Lower lobe of right lung (tissue), 2 donors: ENCODE measurements at regions not wholly inside any gene's neighbourhood (a gene's known extent, or its start where the extent isn't known, plus 50 kb on each side); places are given as distances from the start of the nearest gene placed in this dataset.

Experiments used
- ATAC-seq, 2 donors: fragments of 200-7000 bp; cut with Tn5 transposase; one replicate each; pipeline ENCODE4 v1.9.1; 2020 to 2022; ENCODE audit warnings: mild to moderate bottlenecking in 2 of 2, moderate library complexity in 2 of 2
- DNase-seq: peaks from one replicate; pipeline ENCODE4 v3.0.0-alpha.2; 2020
- H3K27ac ChIP-seq: fragments of 200-600 bp; one replicate; pipeline ENCODE4 v1.8.0; 2022
- H3K27me3 ChIP-seq: fragments of 200-600 bp; one replicate; pipeline ENCODE4 v1.8.0; 2022; ENCODE audit warnings: low read depth
- H3K36me3 ChIP-seq: fragments of 200-600 bp; one replicate; pipeline ENCODE4 v1.8.0; 2022; ENCODE audit warnings: mild to moderate bottlenecking
- H3K4me1 ChIP-seq: fragments of 200-600 bp; one replicate; pipeline ENCODE4 v1.8.0; 2022
- H3K4me3 ChIP-seq: fragments of 200-600 bp; one replicate; pipeline ENCODE4 v1.8.0; 2022; ENCODE audit warnings: mild to moderate bottlenecking
- H3K9me3 ChIP-seq: fragments of 200-600 bp; one replicate; pipeline ENCODE4 v1.8.0; 2022
- intact Hi-C: fragments of 100-400 bp; cut with DNase I; formaldehyde crosslinking; loops from one replicate; pipeline ENCODE4 v1.11.0; 2022
- TF ChIP-seq, protein P1 (sequence below): fragments of 200-600 bp; IDR thresholded peaks from one replicate; pipeline ENCODE4 v1.8.0; 2022; ENCODE audit warnings: antibody characterized with exemption, mild to moderate bottlenecking
- donor health status: DM: no; HTN: yes; CAD: no; lungs with severe emphysema.

DNA sequence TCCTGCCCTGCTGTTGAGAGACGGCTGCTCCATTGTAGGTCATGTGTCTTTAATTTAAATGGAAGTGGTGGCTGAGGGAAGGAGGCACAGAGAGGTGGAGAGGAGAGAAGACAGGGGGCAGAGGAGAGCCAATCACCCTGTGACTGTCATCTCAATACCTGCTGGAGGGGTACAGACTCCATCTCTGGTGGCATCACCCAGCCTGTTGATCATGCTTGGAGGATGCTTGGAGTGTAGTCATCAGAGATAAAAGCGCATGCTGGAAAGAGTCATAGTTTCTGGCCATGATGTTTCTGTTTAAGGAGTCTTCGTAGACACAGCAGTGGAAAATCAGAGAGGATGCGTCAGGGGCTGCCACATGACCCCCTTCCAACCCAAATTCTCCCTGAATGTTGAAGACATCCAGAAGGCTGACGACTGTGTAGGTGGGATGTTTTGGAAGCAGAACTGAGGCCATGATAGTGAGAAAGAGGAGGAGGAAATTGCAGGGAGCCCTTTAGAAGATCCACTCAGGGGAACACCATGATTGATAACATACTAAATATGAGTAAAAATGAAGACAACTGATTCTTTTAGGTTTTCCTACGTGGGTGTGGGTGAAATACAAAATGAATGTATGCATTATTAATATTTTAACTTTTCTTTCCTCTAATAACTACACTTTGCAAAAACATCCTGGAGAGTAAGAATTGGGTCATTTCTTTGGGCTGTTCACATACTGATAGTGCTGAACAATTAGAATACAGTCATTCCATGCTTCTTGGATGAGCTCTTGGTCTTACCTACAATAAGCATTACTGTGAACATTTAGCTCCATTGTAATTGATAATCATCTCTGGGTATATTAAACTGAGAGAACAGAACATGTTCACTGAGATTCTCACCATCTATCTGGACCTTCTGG is 210.6 kb upstream of the ATP10A start:
- intact Hi-C loops: no loop called here
- Histone ChIP-seq H3K9me3 (no peaks in the 10 kb centered on the region), H3K4me3 (no peak overlapping the region), H3K4me1 (no peaks in the 10 kb centered on the region), H3K27me3 (peaks cover 4% of the 10 kb centered on the region), H3K27ac (no peak overlapping the region), H3K36me3 (no peaks in the 10 kb centered on the region)
- TF ChIP-seq, protein P1, sequence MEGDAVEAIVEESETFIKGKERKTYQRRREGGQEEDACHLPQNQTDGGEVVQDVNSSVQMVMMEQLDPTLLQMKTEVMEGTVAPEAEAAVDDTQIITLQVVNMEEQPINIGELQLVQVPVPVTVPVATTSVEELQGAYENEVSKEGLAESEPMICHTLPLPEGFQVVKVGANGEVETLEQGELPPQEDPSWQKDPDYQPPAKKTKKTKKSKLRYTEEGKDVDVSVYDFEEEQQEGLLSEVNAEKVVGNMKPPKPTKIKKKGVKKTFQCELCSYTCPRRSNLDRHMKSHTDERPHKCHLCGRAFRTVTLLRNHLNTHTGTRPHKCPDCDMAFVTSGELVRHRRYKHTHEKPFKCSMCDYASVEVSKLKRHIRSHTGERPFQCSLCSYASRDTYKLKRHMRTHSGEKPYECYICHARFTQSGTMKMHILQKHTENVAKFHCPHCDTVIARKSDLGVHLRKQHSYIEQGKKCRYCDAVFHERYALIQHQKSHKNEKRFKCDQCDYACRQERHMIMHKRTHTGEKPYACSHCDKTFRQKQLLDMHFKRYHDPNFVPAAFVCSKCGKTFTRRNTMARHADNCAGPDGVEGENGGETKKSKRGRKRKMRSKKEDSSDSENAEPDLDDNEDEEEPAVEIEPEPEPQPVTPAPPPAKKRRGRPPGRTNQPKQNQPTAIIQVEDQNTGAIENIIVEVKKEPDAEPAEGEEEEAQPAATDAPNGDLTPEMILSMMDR: no peak
- DNase-seq: no peak
- ATAC-seq: no peak

DNA sequence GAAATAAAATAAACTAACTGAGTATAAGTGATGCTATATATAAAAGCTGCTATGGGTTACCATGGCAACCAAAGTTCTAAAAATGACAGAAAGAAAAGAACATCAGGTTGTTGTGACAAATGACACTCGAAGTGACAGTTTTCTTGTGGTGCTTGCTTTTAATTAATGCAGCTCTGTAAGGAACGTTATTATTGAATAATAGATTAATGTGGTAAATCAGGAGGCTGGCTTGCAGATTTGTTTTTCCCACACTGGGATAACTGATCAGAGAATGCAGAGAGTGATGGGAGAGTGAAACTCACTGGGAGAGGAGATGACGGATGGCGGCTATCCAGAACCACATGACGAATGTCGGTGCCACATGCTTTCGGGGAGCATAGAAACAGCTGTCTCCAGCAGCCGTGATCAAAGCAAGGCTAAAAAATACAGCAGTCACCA is 207.0 kb upstream of the ATP10A start:
- DNase-seq (no peak), ATAC-seq (no peak)
- Histone ChIP-seq H3K27me3 (peaks cover 4% of the 10 kb centered on the region), H3K36me3 (no peaks in the 10 kb centered on the region), H3K4me3 (no peak overlapping the region), H3K9me3 (no peaks in the 10 kb centered on the region), H3K27ac (no peak overlapping the region), H3K4me1 (no peaks in the 10 kb centered on the region)
- intact Hi-C loops: no loop called here
- TF ChIP-seq, protein P1: no peak

DNA sequence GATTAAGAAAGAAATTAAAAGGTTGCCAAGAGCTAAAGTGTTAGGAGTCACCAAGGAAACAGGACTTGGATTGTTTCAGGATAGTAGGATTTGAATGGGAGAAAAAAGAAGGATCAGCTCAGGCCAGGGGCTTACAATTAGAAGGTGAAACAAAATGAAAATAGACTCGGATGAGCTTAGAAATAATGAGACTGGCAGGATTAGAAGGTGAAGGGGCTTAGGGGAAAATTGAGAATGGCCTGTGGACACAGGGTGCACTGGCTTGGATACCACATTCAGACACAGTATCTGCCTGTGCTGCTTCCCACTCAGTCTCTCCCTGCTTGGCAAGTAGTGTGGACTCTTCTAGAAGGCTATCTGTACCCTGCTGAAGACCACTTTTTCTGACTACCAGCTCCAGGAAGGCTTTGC is 206.1 kb upstream of the ATP10A start:
- no peak overlapping the region for H3K4me3 ChIP-seq

DNA sequence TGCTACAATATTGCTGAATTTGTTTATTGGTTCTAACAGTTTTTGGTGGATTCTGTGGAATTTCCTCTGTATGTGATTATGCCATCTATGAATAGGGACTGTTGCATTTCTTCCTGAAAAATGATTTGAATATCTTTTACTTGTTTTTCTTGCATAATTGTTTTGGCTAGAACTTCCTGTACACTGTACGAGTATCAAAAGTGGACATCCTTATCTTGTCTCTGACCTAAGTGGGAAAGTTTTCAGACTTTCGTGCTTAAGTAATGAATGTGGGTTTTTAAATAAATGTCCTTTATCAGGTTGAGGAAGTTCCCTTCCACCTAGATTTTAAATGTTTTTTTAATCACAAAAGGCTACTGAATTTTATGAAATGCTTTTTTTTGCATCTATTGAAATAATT is 203.8 kb upstream of the ATP10A start:
- DNase-seq (no peak), ATAC-seq (no peak)
- H3K27ac ChIP-seq: no peak overlapping the region
- TF ChIP-seq, protein P1: no peak
- peaks cover under 1% of the 10 kb centered on the region for H3K27me3 ChIP-seq
- no peak overlapping the region for H3K4me3 ChIP-seq
- H3K9me3 ChIP-seq: no peaks in the 10 kb centered on the region
- H3K4me1 ChIP-seq: no peaks in the 10 kb centered on the region
- intact Hi-C loops: no loop called here
- no peaks in the 10 kb centered on the region for H3K36me3 ChIP-seq

More for the DNA sequence above, 206.1 kb upstream of the ATP10A start:
- Histone ChIP-seq H3K9me3 (no peaks in the 10 kb centered on the region), H3K27ac (no peak overlapping the region), H3K27me3 (peaks cover 4% of the 10 kb centered on the region), H3K36me3 (no peaks in the 10 kb centered on the region), H3K4me1 (no peaks in the 10 kb centered on the region)
- intact Hi-C loops: no loop called here
- TF ChIP-seq, protein P1: no peak
- ATAC-seq: no peak
- no peak for DNase-seq

DNA sequence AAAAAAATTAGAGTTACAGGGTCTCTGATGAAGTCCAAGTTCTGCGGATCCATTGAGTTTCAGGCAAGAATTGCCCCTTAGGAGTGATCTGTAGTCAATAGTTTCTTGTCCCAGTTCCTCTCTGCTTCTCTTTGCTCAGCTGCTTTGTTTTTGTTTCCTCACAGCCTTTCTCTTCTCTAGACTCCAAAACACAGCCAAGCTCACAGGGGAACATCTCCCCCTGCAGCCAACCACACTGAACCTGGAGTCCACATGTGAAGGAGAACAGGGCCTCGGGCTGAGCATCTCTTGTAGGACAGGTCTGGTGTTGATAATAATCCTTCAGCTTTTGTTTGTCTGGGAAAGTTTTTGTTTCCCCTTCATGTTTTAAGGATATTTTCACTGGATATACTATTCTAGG is 202.6 kb upstream of the ATP10A start:
- H3K36me3 ChIP-seq: no peaks in the 10 kb centered on the region
- H3K9me3 ChIP-seq: no peaks in the 10 kb centered on the region
- TF ChIP-seq, protein P1: no peak
- no peaks in the 10 kb centered on the region for H3K27me3 ChIP-seq
- no peak overlapping the region for H3K27ac ChIP-seq
- ATAC-seq (no peak), DNase-seq (no peak)
- H3K4me1 ChIP-seq: no peaks in the 10 kb centered on the region
- intact Hi-C loops: no loop called here
- no peak overlapping the region for H3K4me3 ChIP-seq
